Liver (tissue), 8 donors: ENCODE measurements at regions not wholly inside any gene's neighbourhood (a gene's known extent, or its start where the extent isn't known, plus 50 kb on each side); places are given as distances from the start of the nearest gene placed in this dataset.

ENCODE experiments used
- DNase-seq: peaks from one replicate; pipeline ENCODE4 v3.0.0-alpha.2; 2017; ENCODE audit warnings: low spot score
- H3K27ac ChIP-seq, 2 donors: one replicate each; pipeline ENCODE4 v1.7.0; 2013; ENCODE audit warnings: inconsistent platforms in 2 of 2, low read length in 2 of 2, control low read depth in 1 of 2, low read depth in 1 of 2, mild to moderate bottlenecking in 1 of 2
- H3K27me3 ChIP-seq, 4 donors: one replicate each; pipeline versions ENCODE4 v1.6.1 to v1.7.0; 2013; ENCODE audit warnings: low read length in 3 of 4, inconsistent platforms in 1 of 4, mild to moderate bottlenecking in 1 of 4, moderate library complexity in 1 of 4; ENCODE audit not compliant: control insufficient read depth in 4 of 4, insufficient read depth in 4 of 4
- H3K36me3 ChIP-seq, 4 donors: one replicate each; pipeline versions ENCODE4 v1.6.1 to v1.7.0; 2013; ENCODE audit warnings: low read length in 3 of 4, mild to moderate bottlenecking in 3 of 4, low read depth in 1 of 4, moderate library complexity in 1 of 4; ENCODE audit not compliant: control insufficient read depth in 4 of 4, insufficient read depth in 3 of 4
- H3K4me1 ChIP-seq, 4 donors: one replicate each; pipeline versions ENCODE4 v1.6.1 to v1.7.0; 2013; ENCODE audit warnings: low read length in 3 of 4, mild to moderate bottlenecking in 3 of 4, moderate library complexity in 1 of 4; ENCODE audit not compliant: control insufficient read depth in 4 of 4, insufficient read depth in 4 of 4
- H3K4me3 ChIP-seq, 3 donors: one replicate each; pipeline versions ENCODE4 v1.6.1 to v1.7.0; 2013; ENCODE audit warnings: low read length in 3 of 3, control low read depth in 1 of 3, low read depth in 1 of 3, mild to moderate bottlenecking in 1 of 3
- H3K9ac ChIP-seq, 2 donors: one replicate each; pipeline ENCODE4 v1.7.0; 2013; ENCODE audit warnings: low read length in 2 of 2, mild to moderate bottlenecking in 2 of 2, moderate library complexity in 2 of 2, control low read depth in 1 of 2, low read depth in 1 of 2
- H3K9me3 ChIP-seq, 4 donors: one replicate each; pipeline versions ENCODE4 v1.6.1 to v1.7.0; 2013; ENCODE audit warnings: low read length in 3 of 4; ENCODE audit not compliant: control insufficient read depth in 4 of 4
- EGR1 ChIP-seq, 2 donors: IDR thresholded peaks; 2 replicates each; pipeline ENCODE4 v1.6.1; 2016 to 2018; ENCODE audit warnings: antibody characterized with exemption in 2 of 2, low read depth in 2 of 2
- FOXA1 ChIP-seq: IDR thresholded peaks from 2 replicates; pipeline ENCODE4 v1.6.1; 2016; ENCODE audit warnings: antibody characterized with exemption
- FOXA2 ChIP-seq: IDR thresholded peaks from 2 replicates; pipeline ENCODE4 v1.6.1; 2016; ENCODE audit warnings: antibody characterized with exemption
- GABPA ChIP-seq, 2 donors: IDR thresholded peaks in 1 of 2; conservative IDR thresholded peaks in 1 of 2; 2 replicates each; pipeline ENCODE4 v1.6.1; 2016; ENCODE audit warnings: antibody characterized with exemption in 2 of 2, mild to moderate bottlenecking in 1 of 2, moderate library complexity in 1 of 2
- HNF4A ChIP-seq, 2 donors: conservative IDR thresholded peaks; 2 replicates each; pipeline ENCODE4 v1.6.1; 2016; ENCODE audit warnings: antibody characterized with exemption in 2 of 2, mild to moderate bottlenecking in 2 of 2
- JUND ChIP-seq, 2 donors: IDR thresholded peaks; 2 replicates each; pipeline ENCODE4 v1.6.1; 2016; ENCODE audit warnings: antibody characterized with exemption in 2 of 2
- NR2F2 ChIP-seq: IDR thresholded peaks from 2 replicates; pipeline ENCODE4 v1.6.1; 2016; ENCODE audit warnings: antibody characterized with exemption
- RAD21 ChIP-seq, 2 donors: IDR thresholded peaks; 2 replicates each; pipeline ENCODE4 v1.6.1; 2016; ENCODE audit warnings: antibody characterized with exemption in 2 of 2, mild to moderate bottlenecking in 2 of 2
- REST ChIP-seq: IDR thresholded peaks from 2 replicates; pipeline ENCODE4 v1.6.1; 2016; ENCODE audit warnings: antibody characterized with exemption, mild to moderate bottlenecking
- RXRA ChIP-seq, 2 donors: IDR thresholded peaks; 2 replicates each; pipeline ENCODE4 v1.6.1; 2017 to 2018; ENCODE audit warnings: antibody characterized with exemption in 2 of 2, mild to moderate bottlenecking in 1 of 2
- SP1 ChIP-seq: IDR thresholded peaks from 2 replicates; pipeline ENCODE4 v1.6.1; 2018; ENCODE audit warnings: antibody characterized with exemption, mild to moderate bottlenecking
- TAF1 ChIP-seq: conservative IDR thresholded peaks from 2 replicates; pipeline ENCODE4 v1.6.1; 2016; ENCODE audit warnings: antibody characterized with exemption, mild to moderate bottlenecking
- YY1 ChIP-seq: IDR thresholded peaks from 2 replicates; pipeline ENCODE4 v1.6.1; 2016; ENCODE audit warnings: antibody characterized with exemption, mild to moderate bottlenecking
- ZBTB33 ChIP-seq: IDR thresholded peaks from 2 replicates; pipeline ENCODE4 v1.6.1; 2016; ENCODE audit warnings: antibody characterized with exemption
- WGBS: extraction: QIAGEN DNeasy Blood & Tissue Kit; methylation state at CpG from one replicate; pipeline ENCODE4 v1.1.7; 2013; 5-methylcytosine and 5-hydroxymethylcytosine counted together
- TF ChIP-seq, protein P1 (sequence below): IDR thresholded peaks from 2 replicates; pipeline ENCODE4 v1.6.1; 2016; ENCODE audit warnings: antibody characterized with exemption
- TF ChIP-seq, protein P2 (sequence below): IDR thresholded peaks from 2 replicates; pipeline ENCODE4 v1.6.1; 2016; ENCODE audit warnings: antibody characterized with exemption
- TF ChIP-seq, protein P3 (sequence below): fragments of 150-350 bp; IDR thresholded peaks from 2 replicates; pipeline ENCODE4 v1.5.1; 2017; ENCODE audit warnings: improper control_type of control experiment, low read depth, low read length; ENCODE audit not compliant: missing input control
- donor health status: healthy.
- donor health status: healthy.
- donor health status: healthy.
- donor health status: healthy.
- donor health status: healthy.

DNA sequence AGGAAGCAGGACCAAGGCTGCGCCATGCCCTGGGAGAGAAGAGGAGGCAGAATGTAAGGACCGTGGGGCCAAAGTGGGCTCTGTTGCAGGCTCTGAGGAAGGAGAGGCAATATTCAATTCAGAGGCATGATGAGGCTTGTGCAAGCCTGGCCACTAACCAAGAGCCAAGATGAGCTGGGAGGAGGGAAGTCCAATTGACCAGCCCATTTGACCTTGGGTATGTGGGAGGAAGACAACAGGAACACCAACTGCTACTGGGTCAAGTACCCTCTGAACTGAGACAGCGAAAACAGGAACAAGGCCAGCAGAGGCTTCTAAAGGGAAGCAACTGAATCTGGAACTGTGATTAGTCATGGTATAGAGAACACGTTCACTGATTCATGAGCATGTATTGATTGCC, 779.6 kb downstream of the MAFB start:
- 80% methylated on average over 4 of the region's 4 CpGs for WGBS
- Histone ChIP-seq H3K4me3 (no peak overlapping the region), H3K9me3 (no peaks in the 10 kb centered on the region), H3K9ac (no peak overlapping the region), H3K4me1 (no peaks in the 10 kb centered on the region), H3K27me3 (no peaks in the 10 kb centered on the region), H3K36me3 (no peaks in the 10 kb centered on the region), H3K27ac (no peak overlapping the region)
- TF ChIP-seq NR2F2 (peak; percentile 74), RAD21 (IDR thresholded peaks at IDR 0.05) (peak in 1 of 2 donors; percentile 12), EGR1 (IDR thresholded peaks at IDR 0.05; ENCODE audit: low read depth in 2 of 2) (no peak)
- TF ChIP-seq, protein P1, sequence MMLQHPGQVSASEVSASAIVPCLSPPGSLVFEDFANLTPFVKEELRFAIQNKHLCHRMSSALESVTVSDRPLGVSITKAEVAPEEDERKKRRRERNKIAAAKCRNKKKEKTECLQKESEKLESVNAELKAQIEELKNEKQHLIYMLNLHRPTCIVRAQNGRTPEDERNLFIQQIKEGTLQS: no peak
- TF ChIP-seq, protein P2, sequence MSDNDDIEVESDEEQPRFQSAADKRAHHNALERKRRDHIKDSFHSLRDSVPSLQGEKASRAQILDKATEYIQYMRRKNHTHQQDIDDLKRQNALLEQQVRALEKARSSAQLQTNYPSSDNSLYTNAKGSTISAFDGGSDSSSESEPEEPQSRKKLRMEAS: no peak
- DNase-seq: no peak

DNA sequence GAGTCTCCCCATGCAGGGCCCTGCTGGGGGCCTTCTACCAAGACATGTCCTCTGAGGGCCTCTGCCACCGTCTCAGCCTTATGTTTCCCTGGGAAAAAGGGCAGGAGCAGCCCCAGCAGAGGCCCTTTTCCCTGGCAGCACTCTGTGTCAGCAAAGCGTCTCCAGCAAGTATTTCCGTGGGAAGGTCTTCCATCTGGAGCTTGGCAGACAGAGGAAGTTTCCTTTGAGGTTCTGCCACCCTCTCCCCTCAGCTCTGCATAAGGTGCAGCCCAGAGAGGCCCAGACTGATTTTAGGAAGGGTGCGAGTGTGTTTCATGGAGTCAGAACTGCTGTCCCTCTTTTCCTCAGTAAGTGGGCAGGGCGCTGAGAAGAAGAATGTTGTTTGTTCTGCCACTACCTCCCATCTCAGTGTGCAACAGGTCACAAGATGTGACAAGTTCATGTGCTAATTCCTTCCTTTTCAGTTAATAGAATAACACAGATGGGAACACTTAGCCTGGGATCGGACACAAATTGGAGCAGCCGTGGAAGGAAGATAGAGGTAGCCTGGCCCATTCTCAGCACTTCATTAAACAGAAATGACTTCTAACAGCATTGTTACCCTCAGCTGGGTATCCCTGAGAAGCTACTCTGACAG, 784.4 kb downstream of the MAFB start:
- H3K4me3 ChIP-seq: no peak overlapping the region
- no peak for TF ChIP-seq ZBTB33
- TF ChIP-seq, protein P2: no peak
- TF ChIP-seq TAF1: no peak
- no peak for TF ChIP-seq NR2F2
- no peak for TF ChIP-seq YY1
- TF ChIP-seq RAD21 (IDR thresholded peaks at IDR 0.05): no peak
- no peak for TF ChIP-seq REST
- no peak for TF ChIP-seq FOXA1
- no peak for TF ChIP-seq GABPA (IDR thresholded peaks at IDR 0.05 in 1 of 2, conservative IDR thresholded peaks at IDR 0.05 in 1 of 2)
- no peak for TF ChIP-seq HNF4A (conservative IDR thresholded peaks at IDR 0.05)
- no peak for TF ChIP-seq JUND (IDR thresholded peaks at IDR 0.05)
- TF ChIP-seq SP1: no peak
- TF ChIP-seq, protein P1: no peak
- TF ChIP-seq FOXA2: no peak
- TF ChIP-seq EGR1 (IDR thresholded peaks at IDR 0.05; ENCODE audit: low read depth in 2 of 2): no peak
- TF ChIP-seq, protein P3, sequence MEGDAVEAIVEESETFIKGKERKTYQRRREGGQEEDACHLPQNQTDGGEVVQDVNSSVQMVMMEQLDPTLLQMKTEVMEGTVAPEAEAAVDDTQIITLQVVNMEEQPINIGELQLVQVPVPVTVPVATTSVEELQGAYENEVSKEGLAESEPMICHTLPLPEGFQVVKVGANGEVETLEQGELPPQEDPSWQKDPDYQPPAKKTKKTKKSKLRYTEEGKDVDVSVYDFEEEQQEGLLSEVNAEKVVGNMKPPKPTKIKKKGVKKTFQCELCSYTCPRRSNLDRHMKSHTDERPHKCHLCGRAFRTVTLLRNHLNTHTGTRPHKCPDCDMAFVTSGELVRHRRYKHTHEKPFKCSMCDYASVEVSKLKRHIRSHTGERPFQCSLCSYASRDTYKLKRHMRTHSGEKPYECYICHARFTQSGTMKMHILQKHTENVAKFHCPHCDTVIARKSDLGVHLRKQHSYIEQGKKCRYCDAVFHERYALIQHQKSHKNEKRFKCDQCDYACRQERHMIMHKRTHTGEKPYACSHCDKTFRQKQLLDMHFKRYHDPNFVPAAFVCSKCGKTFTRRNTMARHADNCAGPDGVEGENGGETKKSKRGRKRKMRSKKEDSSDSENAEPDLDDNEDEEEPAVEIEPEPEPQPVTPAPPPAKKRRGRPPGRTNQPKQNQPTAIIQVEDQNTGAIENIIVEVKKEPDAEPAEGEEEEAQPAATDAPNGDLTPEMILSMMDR: no peak
- TF ChIP-seq RXRA (IDR thresholded peaks at IDR 0.05): no peak
- WGBS: 83% methylated on average over 7 of the region's 7 CpGs

More for the DNA sequence above, 784.4 kb downstream of the MAFB start:
- Histone ChIP-seq H3K4me1 (no peaks in the 10 kb centered on the region), H3K36me3 (no peaks in the 10 kb centered on the region), H3K9me3 (no peaks in the 10 kb centered on the region), H3K27ac (no peak overlapping the region), H3K9ac (no peak overlapping the region), H3K27me3 (no peaks in the 10 kb centered on the region)
- no peak for DNase-seq
